DOHH2 (cell line): ENCODE measurements at regions not wholly inside any gene's neighbourhood (a gene's known extent, or its start where the extent isn't known, plus 50 kb on each side); places are given as distances from the start of the nearest gene placed in this dataset.
"Not testable (repeated sequence)": the region's sequence is repeated elsewhere in the genome, so short reads cannot be mapped to it uniquely, and the experiment has no call there.

Source experiments
- H3F3A ChIP-seq: fragments of 200-600 bp; sonication (generic), shearing (Covaris generic); 2 replicates; pipeline ENCODE4 v1.6.0; 2016; ENCODE audit warnings: antibody characterized with exemption, mild to moderate bottlenecking; ENCODE audit not compliant: control insufficient read depth, insufficient read depth
- H3K27ac ChIP-seq: fragments of 200-600 bp; sonication (generic); 2 replicates; pipeline ENCODE4 v1.5.1; 2014; ENCODE audit warnings: low read depth, mild to moderate bottlenecking, low read length, moderate library complexity
- H3K27me3 ChIP-seq: fragments of 200-600 bp; sonication (generic); 2 replicates; pipeline ENCODE4 v1.6.1; 2014; ENCODE audit warnings: mild to moderate bottlenecking, low read length, mixed read lengths; ENCODE audit not compliant: control insufficient read depth
- H3K36me3 ChIP-seq: fragments of 200-600 bp; sonication (generic); 2 replicates; pipeline ENCODE4 v1.6.1; 2014; ENCODE audit warnings: mild to moderate bottlenecking, low read length, moderate library complexity, mixed read lengths; ENCODE audit not compliant: control insufficient read depth
- H3K4me1 ChIP-seq: fragments of 200-600 bp; sonication (generic); 2 replicates; pipeline ENCODE4 v1.6.1; 2014; ENCODE audit warnings: mild to moderate bottlenecking, low read length, mixed read lengths; ENCODE audit not compliant: control insufficient read depth
- H3K4me2 ChIP-seq: fragments of 200-600 bp; sonication (generic); 2 replicates; pipeline ENCODE4 v1.6.0; 2014; ENCODE audit warnings: mild to moderate bottlenecking, low read length, moderate library complexity
- H3K4me3 ChIP-seq: fragments of 200-600 bp; sonication (generic); 2 replicates; pipeline ENCODE4 v1.5.1; 2014; ENCODE audit warnings: mild to moderate bottlenecking, low read length, mixed read lengths
- H3K79me2 ChIP-seq: fragments of 200-600 bp; sonication (generic); 2 replicates; pipeline ENCODE4 v1.6.1; 2014; ENCODE audit warnings: mild to moderate bottlenecking, low read length, mixed read lengths; ENCODE audit not compliant: control insufficient read depth
- H3K9me2 ChIP-seq: fragments of 200-600 bp; sonication (generic); replicated peaks from 2 replicates; pipeline ENCODE4 v1.6.1; 2014; ENCODE audit warnings: mild to moderate bottlenecking, low read length, mixed read lengths; ENCODE audit not compliant: control insufficient read depth
- H3K9me3 ChIP-seq: fragments of 200-600 bp; sonication (generic); 2 replicates; pipeline ENCODE4 v1.6.1; 2014; ENCODE audit warnings: antibody characterized with exemption, low read length, mixed read lengths; ENCODE audit not compliant: control insufficient read depth, insufficient read depth
- H4K20me1 ChIP-seq: fragments of 200-600 bp; sonication (generic); 2 replicates; pipeline ENCODE4 v1.6.0; 2014; ENCODE audit warnings: low read depth, mild to moderate bottlenecking, antibody characterized with exemption, low read length, moderate library complexity; ENCODE audit not compliant: control insufficient read depth, insufficient read depth
- CTCF ChIP-seq: fragments of 200-600 bp; sonication (generic); IDR thresholded peaks from one replicate; pipeline ENCODE4 v1.5.1; 2014; ENCODE audit warnings: antibody characterized with exemption, mild to moderate bottlenecking, low read depth, low read length; ENCODE audit not compliant: poor library complexity, severe bottlenecking
- EZH2phosphoT487 ChIP-seq: fragments of 200-600 bp; sonication (generic); IDR thresholded peaks from 2 replicates; pipeline ENCODE4 v1.6.1; 2017; ENCODE audit warnings: borderline replicate concordance, mild to moderate bottlenecking, antibody characterized with exemption, low read length, moderate library complexity, mixed read lengths

- no peak overlapping the region for H3K4me2 ChIP-seq
- no peaks in the 10 kb centered on the region for H3K79me2 ChIP-seq
- no peaks in the 10 kb centered on the region for H3K27me3 ChIP-seq
- H3K36me3 ChIP-seq: no peaks in the 10 kb centered on the region
- no peaks in the 10 kb centered on the region for H3K9me2 ChIP-seq
- H3K4me3 ChIP-seq: no peak overlapping the region
- TF ChIP-seq EZH2phosphoT487 (no peak), CTCF (no peak)
- H3K9me3 ChIP-seq: no peaks in the 10 kb centered on the region
- H4K20me1 ChIP-seq: no peaks in the 10 kb centered on the region
- no peaks in the 10 kb centered on the region for H3K4me1 ChIP-seq
- H3F3A ChIP-seq: no peaks in the 10 kb centered on the region
- H3K27ac ChIP-seq: no peak overlapping the region
These were observed 263.0 kb upstream of the ALG10 start for GRCh38 chr12:33759279-33759678.

DNA sequence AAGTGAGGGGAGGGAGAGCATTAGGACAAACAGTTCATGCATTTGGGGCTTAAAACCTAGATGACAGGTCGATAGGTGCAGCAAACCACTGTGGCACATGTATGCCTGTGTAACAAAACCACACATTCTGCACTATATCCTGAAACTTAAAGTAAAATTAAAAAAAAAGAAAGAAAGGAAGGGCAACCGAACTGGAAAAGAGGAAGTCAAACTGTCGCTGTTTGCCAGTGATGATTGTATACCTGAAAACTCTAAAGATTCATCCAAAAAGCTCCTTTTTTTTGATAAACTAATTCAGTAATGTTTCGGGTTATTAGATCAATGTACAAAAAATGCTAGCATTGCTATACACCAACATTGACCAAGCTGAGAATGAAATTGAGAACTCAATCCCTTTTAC is 259.0 kb upstream of the ALG10 start:
- Histone ChIP-seq H3K36me3 (no peaks in the 10 kb centered on the region), H3K4me1 (no peaks in the 10 kb centered on the region), H3K4me2 (no peak overlapping the region), H3K9me3 (no peaks in the 10 kb centered on the region), H3K4me3 (no peak overlapping the region), H4K20me1 (no peaks in the 10 kb centered on the region), H3K27me3 (no peaks in the 10 kb centered on the region), H3K9me2 (no peaks in the 10 kb centered on the region), H3K79me2 (no peaks in the 10 kb centered on the region), H3F3A (no peaks in the 10 kb centered on the region), H3K27ac (no peak overlapping the region)
- TF ChIP-seq EZH2phosphoT487: no peak
- TF ChIP-seq CTCF: no peak

- TF ChIP-seq EZH2phosphoT487 (no peak), CTCF (no peak)
- H3K79me2 ChIP-seq: no peaks in the 10 kb centered on the region
- H3K9me2 ChIP-seq: no peaks in the 10 kb centered on the region
- H4K20me1 ChIP-seq: no peaks in the 10 kb centered on the region
- H3K4me1 ChIP-seq: no peaks in the 10 kb centered on the region
- no peaks in the 10 kb centered on the region for H3K27me3 ChIP-seq
- H3K9me3 ChIP-seq: no peaks in the 10 kb centered on the region
- no peaks in the 10 kb centered on the region for H3F3A ChIP-seq
- no peak overlapping the region for H3K4me3 ChIP-seq
- no peak overlapping the region for H3K4me2 ChIP-seq
- no peaks in the 10 kb centered on the region for H3K36me3 ChIP-seq
- H3K27ac ChIP-seq: no peak overlapping the region
These were observed 251.6 kb upstream of the ALG10 start for GRCh38 chr12:33770652-33771051.

DNA sequence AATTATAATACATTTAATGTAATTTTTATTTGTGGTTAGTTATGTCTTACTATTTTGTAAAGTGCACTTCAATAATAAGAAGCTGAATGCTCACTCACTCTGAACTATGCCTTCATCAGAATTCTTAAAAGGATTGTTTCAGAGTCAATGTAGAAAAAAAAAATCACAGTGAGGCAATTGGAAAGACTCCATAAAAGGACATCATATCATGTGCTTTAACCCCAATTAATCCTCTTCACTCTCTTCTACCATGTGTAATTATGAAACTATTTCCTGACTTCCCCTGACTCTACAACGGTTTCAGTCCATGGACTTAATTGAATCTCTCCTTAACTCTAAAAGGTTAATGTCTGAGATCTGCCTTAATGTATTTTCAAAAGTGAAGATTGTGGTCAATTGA is 250.4 kb upstream of the ALG10 start:
- Histone ChIP-seq H3F3A (no peaks in the 10 kb centered on the region), H3K9me3 (no peaks in the 10 kb centered on the region), H3K4me2 (no peak overlapping the region)

GRCh38 chr12:33773091-33773490 is 249.2 kb upstream of the ALG10 start:
- not testable (repeated sequence) for H3K9me3 ChIP-seq, H4K20me1 ChIP-seq, H3K4me2 ChIP-seq, H3F3A ChIP-seq, H3K79me2 ChIP-seq, H3K27me3 ChIP-seq, H3K27ac ChIP-seq, H3K9me2 ChIP-seq, H3K4me1 ChIP-seq, H3K36me3 ChIP-seq, H3K4me3 ChIP-seq

More for the DNA sequence above, 250.4 kb upstream of the ALG10 start:
- Histone ChIP-seq H3K27ac (no peak overlapping the region), H4K20me1 (no peaks in the 10 kb centered on the region), H3K4me3 (no peak overlapping the region), H3K36me3 (no peaks in the 10 kb centered on the region), H3K4me1 (no peaks in the 10 kb centered on the region), H3K27me3 (no peaks in the 10 kb centered on the region), H3K79me2 (no peaks in the 10 kb centered on the region), H3K9me2 (no peaks in the 10 kb centered on the region)
- TF ChIP-seq EZH2phosphoT487: no peak
- TF ChIP-seq CTCF: no peak
